ENCODE measurements at regions not wholly inside any gene's neighbourhood (a gene's known extent, or its start where the extent isn't known, plus 50 kb on each side); places are given as distances from the start of the nearest gene placed in this dataset.

DNA sequence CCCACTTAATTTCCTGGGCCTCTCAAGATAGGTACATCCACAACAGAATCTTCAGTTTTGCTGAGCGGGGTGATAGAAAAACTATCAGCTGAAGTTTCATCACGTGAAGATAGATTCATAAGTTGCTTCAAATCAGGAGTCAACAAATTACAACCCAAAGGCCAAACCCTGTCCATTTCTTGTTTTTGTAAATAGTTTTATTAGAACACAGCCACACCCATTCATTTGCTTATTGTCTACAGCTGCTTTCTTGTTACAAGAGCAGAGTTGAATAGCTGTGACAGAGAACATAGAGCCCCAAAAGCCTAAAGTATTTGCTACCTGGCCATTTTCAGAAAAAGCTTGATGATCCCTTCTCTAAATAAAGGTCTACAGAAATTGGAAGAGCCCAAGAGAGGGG lies 300.1 kb upstream of the CDH5 start:
- no peaks in the 10 kb centered on the region for H3K27me3 ChIP-seq
- peaks cover 0 to 19% (median 6%) of the 10 kb centered on the region in 4 donors for H3K4me1 ChIP-seq
- no peaks in the 10 kb centered on the region for H3K9me3 ChIP-seq
- H3K27ac ChIP-seq = no peak overlapping the region
- 77 to 93% (median 81%) methylated on average over 2 of the region's 2 CpGs for WGBS, 5 donors
- H3K4me3 ChIP-seq = no peak overlapping the region
- H3K36me3 ChIP-seq = no peaks in the 10 kb centered on the region
- intact Hi-C loops (cut with DNase I; ENCODE audit: low total_unique reads) = no loop called here
- DNase-seq = no peak
- TF ChIP-seq POLR2A (IDR thresholded peaks at IDR 0.05) = no peak
- no peak for TF ChIP-seq POLR2AphosphoS5 (IDR thresholded peaks at IDR 0.05)
- no peak for TF ChIP-seq CTCF (IDR thresholded peaks at IDR 0.05)
- no peak for TF ChIP-seq EP300 (IDR thresholded peaks at IDR 0.05)

DNA sequence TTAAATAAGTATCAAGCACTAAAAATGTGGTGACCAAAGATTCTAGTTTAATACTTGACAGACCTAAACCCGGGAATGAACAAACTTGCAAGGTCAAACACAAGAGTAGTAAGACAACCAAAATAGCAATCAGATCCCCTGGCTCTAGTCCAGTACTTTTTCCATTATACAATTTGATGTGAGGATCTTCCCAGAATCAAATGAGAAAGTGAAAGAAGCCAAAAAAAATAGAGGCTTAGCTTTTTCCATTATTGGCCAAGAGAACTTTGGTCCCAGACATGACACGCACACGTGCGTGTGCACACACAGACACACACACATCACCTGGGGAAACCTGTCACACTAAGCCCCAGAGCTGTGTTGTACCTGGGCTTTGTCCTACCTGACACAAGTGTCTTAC lies 300.6 kb upstream of the CDH5 start:
- intact Hi-C loops (cut with DNase I; ENCODE audit: low total_unique reads) = no loop called here
- Histone ChIP-seq H3K27ac (no peak overlapping the region), H3K4me1 (peaks cover 0 to 14% (median 4%) of the 10 kb centered on the region in 4 donors), H3K36me3 (no peaks in the 10 kb centered on the region), H3K9me3 (no peaks in the 10 kb centered on the region), H3K4me3 (no peak overlapping the region), H3K27me3 (no peaks in the 10 kb centered on the region)
- DNase-seq = peak in 1 of 2 donors; percentile 54
- 61 to 74% (median 69%) methylated on average over 4 of the region's 4 CpGs for WGBS, 5 donors
- TF ChIP-seq POLR2AphosphoS5 (IDR thresholded peaks at IDR 0.05) (no peak), POLR2A (IDR thresholded peaks at IDR 0.05) (no peak), CTCF (IDR thresholded peaks at IDR 0.05) (no peak), EP300 (IDR thresholded peaks at IDR 0.05) (no peak)

DNA sequence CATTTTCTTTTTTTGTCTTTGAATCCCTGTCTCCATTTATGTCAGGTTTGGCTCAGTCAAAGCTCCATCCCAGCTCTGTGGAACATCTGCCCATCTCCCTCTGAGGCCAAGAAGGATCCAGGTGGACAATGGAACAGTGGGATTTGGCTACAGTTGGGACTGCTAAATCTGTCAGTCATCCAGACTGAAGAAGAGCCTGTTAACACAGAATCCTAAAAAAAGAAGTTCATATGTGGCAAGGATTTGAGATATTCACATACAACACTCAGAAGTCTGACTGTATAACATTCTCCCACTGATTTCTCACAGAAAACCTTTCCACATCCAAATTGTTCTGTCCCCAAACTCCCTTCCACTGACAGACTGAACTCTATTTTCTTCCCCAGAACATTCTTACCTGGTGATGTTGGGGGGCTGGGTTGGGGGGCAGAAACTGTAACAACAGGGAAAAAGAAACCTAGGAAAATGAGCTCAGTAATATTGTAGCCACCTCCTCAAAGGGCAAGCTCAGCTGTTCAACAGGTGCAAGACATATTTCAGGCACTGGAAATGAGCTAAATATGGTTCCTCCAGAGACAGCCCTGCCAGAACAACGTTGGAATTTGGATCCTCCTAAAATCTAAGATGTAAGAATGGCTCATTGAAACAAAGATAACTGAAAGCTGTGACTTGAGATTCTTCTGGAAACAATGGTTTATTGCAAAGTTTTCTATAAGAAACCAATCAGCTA lies 301.5 kb upstream of the CDH5 start:
- Histone ChIP-seq H3K4me3 (no peak overlapping the region), H3K4me1 (peaks cover 0 to 5% (median 0%) of the 10 kb centered on the region in 4 donors), H3K9me3 (no peaks in the 10 kb centered on the region), H3K36me3 (no peaks in the 10 kb centered on the region), H3K27me3 (no peaks in the 10 kb centered on the region), H3K27ac (no peak overlapping the region)
- intact Hi-C loops (cut with DNase I; ENCODE audit: low total_unique reads) = no loop called here
- 21 to 43% (median 36%) methylated on average over 1 of the region's 1 CpG for WGBS, 5 donors
- DNase-seq = no peak
- TF ChIP-seq EP300 (IDR thresholded peaks at IDR 0.05) (no peak), CTCF (IDR thresholded peaks at IDR 0.05) (no peak), POLR2A (IDR thresholded peaks at IDR 0.05) (no peak)

DNA sequence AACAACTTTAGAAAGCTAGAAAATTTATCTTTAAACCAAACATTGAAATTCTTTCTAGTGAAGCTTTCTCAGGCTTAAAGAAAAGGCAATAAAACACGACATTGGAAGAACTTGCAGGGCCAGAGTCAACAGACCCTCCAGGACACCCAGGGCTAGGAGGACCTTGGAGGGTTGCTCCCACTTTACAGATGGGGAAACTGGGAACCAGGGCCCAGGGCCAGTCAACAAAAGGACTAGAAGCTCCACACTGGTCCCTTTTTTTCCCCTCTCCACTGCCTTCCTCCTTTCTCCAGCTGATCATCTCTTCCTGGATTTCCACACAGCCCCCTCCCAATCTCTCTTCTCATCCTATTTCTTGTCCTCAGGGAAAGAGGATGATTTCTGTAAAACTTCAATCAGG lies 307.7 kb upstream of the CDH5 start:
- TF ChIP-seq EP300 (IDR thresholded peaks at IDR 0.05) = no peak
- TF ChIP-seq POLR2A (IDR thresholded peaks at IDR 0.05) = no peak
- no peak for TF ChIP-seq CTCF (IDR thresholded peaks at IDR 0.05)
- TF ChIP-seq POLR2AphosphoS5 (IDR thresholded peaks at IDR 0.05) = no peak
- Histone ChIP-seq H3K9me3 (no peaks in the 10 kb centered on the region), H3K4me1 (no peaks in the 10 kb centered on the region), H3K27me3 (peaks cover 0 to 7% (median 0%) of the 10 kb centered on the region in 3 donors), H3K27ac (no peak overlapping the region), H3K36me3 (no peaks in the 10 kb centered on the region), H3K4me3 (no peak overlapping the region)
- 20 to 56% (median 36%) methylated on average over 1 of the region's 1 CpG for WGBS, 5 donors
- no peak for DNase-seq
- intact Hi-C loops (cut with DNase I; ENCODE audit: low total_unique reads) = no loop called here
